ENCODE measurements at regions not wholly inside any gene's neighbourhood (a gene's known extent, or its start where the extent isn't known, plus 50 kb on each side); places are given as distances from the start of the nearest gene placed in this dataset.

DNA sequence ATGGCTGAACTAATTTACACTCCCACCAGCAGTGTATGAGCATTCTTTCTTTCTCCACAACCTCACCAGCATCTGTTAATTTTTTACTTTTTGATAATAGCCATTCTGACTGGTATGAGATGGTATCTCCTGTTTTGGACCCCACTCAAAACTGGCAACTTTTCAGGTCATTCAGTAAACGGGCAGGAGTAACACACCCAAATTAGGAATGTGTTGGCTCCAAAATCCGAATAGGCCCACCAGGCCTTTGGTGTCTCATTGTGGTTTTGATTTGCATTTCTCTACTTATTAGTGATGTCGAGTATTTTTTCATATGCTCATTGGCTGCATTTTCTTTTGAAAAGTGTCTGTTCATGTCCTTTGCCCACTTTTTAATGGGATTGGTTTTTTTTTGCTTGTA lies 517.1 kb downstream of the TMEM232 start:
- no peak for TF ChIP-seq ZFX (IDR thresholded peaks at IDR 0.05; ENCODE audit: borderline replicate concordance)
- TF ChIP-seq, protein P1, sequence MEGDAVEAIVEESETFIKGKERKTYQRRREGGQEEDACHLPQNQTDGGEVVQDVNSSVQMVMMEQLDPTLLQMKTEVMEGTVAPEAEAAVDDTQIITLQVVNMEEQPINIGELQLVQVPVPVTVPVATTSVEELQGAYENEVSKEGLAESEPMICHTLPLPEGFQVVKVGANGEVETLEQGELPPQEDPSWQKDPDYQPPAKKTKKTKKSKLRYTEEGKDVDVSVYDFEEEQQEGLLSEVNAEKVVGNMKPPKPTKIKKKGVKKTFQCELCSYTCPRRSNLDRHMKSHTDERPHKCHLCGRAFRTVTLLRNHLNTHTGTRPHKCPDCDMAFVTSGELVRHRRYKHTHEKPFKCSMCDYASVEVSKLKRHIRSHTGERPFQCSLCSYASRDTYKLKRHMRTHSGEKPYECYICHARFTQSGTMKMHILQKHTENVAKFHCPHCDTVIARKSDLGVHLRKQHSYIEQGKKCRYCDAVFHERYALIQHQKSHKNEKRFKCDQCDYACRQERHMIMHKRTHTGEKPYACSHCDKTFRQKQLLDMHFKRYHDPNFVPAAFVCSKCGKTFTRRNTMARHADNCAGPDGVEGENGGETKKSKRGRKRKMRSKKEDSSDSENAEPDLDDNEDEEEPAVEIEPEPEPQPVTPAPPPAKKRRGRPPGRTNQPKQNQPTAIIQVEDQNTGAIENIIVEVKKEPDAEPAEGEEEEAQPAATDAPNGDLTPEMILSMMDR (IDR thresholded peaks at IDR 0.05), result no peak

DNA sequence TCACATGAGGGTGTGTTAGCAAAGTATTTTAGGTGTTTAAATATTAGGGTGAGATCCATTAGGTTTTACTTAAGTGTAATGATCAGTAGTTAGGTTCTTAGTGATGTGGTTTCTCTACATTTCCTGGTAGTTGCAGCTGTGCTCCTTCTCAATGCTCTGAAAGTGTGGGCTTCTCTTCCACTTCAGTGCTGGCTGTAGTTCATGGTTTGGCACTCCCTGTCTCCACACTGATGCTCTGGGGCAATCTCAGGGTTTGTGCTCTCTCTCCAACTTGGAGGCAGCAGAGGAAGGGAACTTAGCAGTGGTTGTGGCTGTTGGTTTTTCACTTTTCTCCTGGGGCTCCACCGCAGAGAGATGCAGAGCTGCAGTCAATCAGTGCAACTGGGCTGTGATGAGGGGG lies 507.5 kb downstream of the TMEM232 start:
- TF ChIP-seq ZFX (IDR thresholded peaks at IDR 0.05; ENCODE audit: borderline replicate concordance), result no peak
- TF ChIP-seq, protein P1 (IDR thresholded peaks at IDR 0.05), result no peak
- no peak overlapping the region for H3K27ac ChIP-seq

More for the DNA sequence above, 517.1 kb downstream of the TMEM232 start:
- no peak overlapping the region for H3K27ac ChIP-seq

DNA sequence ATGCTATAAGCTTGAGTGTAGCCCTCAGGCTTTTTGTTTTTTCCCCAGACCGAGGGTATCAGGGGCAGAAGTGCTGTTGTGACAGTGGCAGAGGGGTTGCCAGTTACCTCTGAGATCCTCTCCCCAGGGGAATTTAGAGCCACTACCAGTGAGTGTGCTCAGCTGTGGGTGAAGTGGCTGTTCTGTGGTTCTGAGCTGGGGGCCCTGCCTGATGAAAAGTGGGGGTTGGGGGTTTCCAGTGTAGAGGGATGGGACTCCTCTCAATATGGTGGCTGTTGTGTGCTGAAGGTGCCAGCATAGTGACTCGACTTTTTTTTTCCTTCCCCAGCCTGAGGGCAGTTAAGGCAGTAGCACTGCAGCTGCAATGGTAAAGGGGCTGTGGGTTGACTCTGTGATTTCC lies 506.7 kb downstream of the TMEM232 start:
- TF ChIP-seq, protein P1 (IDR thresholded peaks at IDR 0.05), result no peak
- no peak for TF ChIP-seq ZFX (IDR thresholded peaks at IDR 0.05; ENCODE audit: borderline replicate concordance)

DNA sequence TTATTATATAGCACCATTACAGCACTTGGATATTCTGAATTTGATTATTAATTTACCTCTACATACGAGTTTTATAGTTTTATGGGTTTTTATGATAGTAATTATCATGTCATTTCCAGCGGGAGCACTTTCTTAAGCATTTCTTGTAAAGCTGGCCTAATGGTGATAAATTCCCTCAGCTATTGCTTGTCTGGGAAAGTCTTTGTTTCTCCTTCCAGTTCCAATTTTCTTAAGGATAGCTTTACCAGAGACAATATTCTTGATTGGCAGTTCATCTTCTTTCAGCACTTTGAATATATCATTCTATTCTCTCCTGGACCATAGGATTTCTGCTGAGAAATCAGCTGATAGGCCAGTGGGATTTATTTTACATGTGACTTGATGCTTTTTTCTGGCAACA lies 505.4 kb downstream of the TMEM232 start:
- TF ChIP-seq, protein P1 (IDR thresholded peaks at IDR 0.05), result no peak
- TF ChIP-seq ZFX (IDR thresholded peaks at IDR 0.05; ENCODE audit: borderline replicate concordance), result no peak
- H3K27ac ChIP-seq, result no peak overlapping the region

More for the DNA sequence above, 506.7 kb downstream of the TMEM232 start:
- H3K27ac ChIP-seq, result no peak overlapping the region

DNA sequence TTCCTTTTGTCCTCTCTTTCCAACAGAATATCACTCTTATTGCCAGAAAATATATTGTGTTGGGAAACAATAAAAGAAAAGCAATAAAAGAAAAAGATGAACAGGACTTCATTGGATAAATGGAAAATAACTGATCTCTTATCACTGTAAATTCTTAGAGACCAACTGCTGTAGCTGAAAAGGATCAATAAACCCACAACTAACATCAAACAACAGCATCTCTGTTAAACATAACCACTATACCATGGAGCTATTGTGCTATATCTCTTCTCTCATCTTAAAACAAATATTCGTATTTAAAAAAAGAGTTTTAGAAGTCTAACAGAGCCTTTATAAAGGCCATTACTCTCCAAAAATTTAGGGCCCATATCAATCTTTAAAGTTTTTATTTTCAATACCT lies 502.4 kb downstream of the TMEM232 start:
- no peak for TF ChIP-seq ZFX (IDR thresholded peaks at IDR 0.05; ENCODE audit: borderline replicate concordance)
- TF ChIP-seq, protein P1 (IDR thresholded peaks at IDR 0.05), result no peak
- H3K27ac ChIP-seq, result no peak overlapping the region

DNA sequence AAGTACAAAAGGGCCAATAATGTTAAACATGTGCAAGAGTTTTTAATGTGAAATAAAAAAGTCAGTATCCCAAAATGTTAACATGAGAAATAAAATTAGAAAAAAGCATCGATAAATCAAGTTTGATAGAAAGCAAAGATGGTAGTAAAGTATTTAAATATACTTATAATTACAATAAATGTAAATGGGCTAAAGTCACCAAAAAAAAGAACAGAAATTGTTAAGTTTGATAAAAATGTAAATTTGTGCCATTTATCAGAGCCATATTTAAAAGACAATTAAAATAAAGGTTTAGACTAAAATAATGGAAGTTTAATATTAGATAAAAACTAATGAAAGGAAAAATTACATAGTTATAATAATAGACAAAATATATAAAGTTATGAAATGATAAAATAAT lies 500.5 kb downstream of the TMEM232 start:
- TF ChIP-seq, protein P1 (IDR thresholded peaks at IDR 0.05), result no peak
- no peak for TF ChIP-seq ZFX (IDR thresholded peaks at IDR 0.05; ENCODE audit: borderline replicate concordance)

DNA sequence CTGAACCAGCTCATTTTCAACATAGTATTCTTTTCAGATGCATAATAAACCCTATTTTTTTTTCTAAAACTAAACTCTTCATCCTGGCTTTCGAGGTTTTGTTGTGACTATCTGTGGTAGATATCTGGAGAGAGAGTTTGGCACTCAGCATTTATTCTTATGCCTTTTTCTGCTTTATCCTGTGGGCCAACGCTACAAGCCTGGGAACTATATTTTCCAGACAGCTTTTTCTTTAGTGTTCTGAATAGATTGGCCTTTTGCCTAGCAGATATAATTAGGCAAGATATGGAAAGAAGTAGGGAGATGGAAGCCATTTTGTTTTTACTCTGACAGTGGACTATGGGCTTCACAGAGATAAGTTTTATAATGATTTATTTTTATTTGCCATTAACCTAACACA lies 486.7 kb downstream of the TMEM232 start:
- H3K27ac ChIP-seq, result no peak overlapping the region
- no peak for TF ChIP-seq ZFX (IDR thresholded peaks at IDR 0.05; ENCODE audit: borderline replicate concordance)
- TF ChIP-seq, protein P1 (IDR thresholded peaks at IDR 0.05), result no peak

More for the DNA sequence above, 500.5 kb downstream of the TMEM232 start:
- H3K27ac ChIP-seq, result no peak overlapping the region

Measured in 22Rv1 (cell line).